SK-N-MC (cell line): ENCODE measurements at regions not wholly inside any gene's neighbourhood (a gene's known extent, or its start where the extent isn't known, plus 50 kb on each side); places are given as distances from the start of the nearest gene placed in this dataset.

Experiments used
- EZH2 ChIP-seq: fragments of 200-600 bp; sonication (generic); IDR thresholded peaks from one replicate; pipeline ENCODE4 v1.6.1; 2017; ENCODE audit warnings: antibody characterized with exemption
- POLR2AphosphoS5 ChIP-seq: IDR thresholded peaks from 2 replicates; pipeline ENCODE4 v1.6.1; 2012; ENCODE audit warnings: mild to moderate bottlenecking, low read depth, low read length, borderline replicate concordance

DNA sequence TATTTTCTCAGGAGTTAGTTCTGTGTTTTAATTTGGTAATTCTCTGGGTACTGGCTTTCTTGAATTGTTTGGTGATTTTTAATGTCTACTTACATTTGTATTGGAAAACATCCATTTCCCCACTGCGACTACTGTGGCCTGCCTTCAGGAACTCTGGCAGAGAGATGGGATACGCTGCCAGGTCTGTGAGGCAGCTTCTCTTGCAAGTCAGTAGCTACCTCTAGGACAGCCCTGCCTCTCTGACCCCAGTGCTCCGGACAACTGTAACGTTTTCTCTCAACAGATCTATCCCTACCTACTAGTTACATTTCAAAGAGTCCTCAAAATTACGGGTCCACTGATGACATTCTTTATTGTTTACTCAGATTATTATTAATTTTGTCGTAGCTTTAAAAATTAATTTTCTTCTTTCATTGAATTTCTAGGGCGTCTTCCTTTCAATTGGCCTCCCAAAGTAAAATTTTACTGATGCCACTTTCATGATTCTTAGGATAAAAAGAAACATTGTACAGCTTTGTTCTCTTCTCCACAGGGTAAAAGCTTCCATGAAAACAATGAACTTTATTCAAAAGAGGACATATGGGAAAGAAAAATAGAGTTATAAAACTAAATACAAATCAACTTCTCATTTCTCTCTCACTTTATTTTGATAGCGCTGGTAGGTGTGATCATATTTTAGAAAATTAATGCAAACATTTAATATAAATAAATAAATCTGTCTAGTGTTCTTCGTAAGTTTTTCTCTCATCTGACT lies 123.2 kb upstream of the GOLGA8J start:
- TF ChIP-seq EZH2 (no peak), POLR2AphosphoS5 (no peak)
